GM19043 (cell line): ENCODE measurements at regions not wholly inside any gene's neighbourhood (a gene's known extent, or its start where the extent isn't known, plus 50 kb on each side); places are given as distances from the start of the nearest gene placed in this dataset.
"Not testable (repeated sequence)": the region's sequence is repeated elsewhere in the genome, so short reads cannot be mapped to it uniquely, and the experiment has no call there.

Source experiments
- ATAC-seq: cut with Tn5 transposase; IDR thresholded peaks from one replicate; pipeline ENCODE4 v1.9.1; 2021; ENCODE audit warnings: low read depth; ENCODE audit not compliant: unreplicated experiment

DNA sequence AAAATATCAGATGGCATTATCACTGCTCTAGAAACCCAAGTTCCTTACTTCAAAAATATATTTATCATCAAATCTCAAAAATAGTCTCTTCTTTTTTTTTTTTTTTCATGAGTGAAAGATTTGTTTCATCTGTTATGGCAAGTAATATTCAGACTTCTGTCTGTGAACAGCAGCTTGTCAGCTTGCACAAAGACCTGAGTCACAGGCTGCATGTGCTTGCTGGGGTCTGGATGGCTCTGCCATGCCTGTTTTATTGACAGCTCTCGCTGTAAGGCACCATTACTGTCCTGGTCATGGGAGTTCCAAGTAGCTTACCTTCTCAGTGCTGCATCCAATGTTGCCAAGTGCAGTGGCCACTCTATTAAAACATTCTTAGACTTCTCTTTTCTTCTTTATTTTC is 456.4 kb downstream of the GADD45G start:
- no peak for ATAC-seq

DNA sequence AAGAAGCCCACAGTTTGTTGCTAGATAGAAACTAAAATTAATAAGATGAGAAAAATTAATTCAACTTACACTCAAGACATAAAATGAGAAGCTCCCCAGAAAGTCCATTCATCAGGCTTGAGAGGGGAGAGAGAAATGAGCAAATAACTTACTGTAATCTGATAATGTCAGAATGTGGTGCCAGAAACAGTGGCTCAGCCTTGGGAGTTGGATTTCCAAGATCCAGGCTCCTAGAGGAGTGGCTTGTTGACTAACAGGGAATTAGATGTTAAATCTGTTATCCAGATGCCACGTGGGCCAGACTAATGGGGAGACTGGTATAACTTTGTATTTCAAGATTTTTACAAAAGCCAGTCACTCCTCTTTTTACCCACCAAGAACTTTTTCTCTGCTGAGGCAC is 458.2 kb downstream of the GADD45G start:
- no peak for ATAC-seq

DNA sequence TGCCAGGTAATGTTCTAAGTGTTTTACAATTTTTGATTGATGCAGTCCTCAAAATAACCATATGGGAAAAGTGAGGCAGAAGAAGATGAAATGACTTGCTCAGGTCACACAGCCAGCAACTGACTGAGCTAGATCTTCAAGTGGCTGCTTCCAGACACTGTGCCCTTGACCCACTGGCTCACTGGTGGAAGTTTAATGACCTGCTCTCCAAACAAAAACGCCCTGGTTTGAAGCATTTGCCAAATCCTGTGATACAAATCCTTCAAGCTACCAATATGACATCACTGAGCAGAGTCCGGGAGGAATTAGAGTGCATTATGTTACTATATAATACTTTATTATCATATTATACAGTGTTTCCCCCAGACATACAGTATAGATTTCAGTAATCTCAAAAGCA is 459.4 kb downstream of the GADD45G start:
- ATAC-seq, result no peak

DNA sequence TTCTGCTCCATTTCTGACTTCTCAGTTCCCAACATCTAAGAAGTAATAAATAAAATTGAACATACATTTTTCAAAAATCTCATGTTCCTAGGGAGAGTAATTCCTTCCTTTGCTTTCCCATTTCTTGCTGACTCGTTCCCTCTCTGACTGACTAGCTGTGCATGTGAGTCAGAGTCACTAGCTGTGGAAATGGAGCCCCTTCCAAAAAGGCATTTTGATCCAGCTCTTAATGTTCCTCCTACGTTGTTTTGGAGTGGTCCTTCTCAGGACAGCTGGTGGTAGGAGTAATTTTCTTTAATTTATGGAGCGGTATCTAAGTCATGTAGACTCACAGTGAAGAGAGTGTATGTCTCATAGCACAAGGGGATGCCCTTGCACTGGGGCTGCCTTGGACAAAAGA is 460.2 kb downstream of the GADD45G start:
- ATAC-seq, result no peak

GRCh38 chr9:90065851-90066250 is 461.0 kb downstream of the GADD45G start:
- ATAC-seq, result no peak

DNA sequence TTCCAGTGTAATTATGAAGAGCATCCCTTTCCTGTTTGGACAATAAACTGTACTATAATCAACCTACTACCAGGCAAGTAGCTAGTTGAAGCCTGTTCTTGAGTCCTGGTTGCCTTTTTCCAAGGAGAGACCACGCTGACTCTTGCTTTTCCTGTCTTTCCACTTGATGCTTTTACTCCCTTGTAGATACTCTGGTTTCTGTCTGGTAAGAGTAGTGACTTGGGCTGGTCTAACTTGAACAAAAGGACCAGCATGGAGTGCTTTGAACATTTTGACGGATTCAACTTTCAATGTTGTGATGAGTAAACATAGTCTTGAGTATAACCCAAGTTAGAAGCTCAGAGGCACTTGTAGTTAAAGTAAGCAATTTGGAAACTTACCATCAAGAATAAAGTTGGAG is 464.3 kb downstream of the GADD45G start:
- ATAC-seq, result no peak

- no peak for ATAC-seq
These were observed 465.2 kb downstream of the GADD45G start for GRCh38 chr9:90070056-90070455.

DNA sequence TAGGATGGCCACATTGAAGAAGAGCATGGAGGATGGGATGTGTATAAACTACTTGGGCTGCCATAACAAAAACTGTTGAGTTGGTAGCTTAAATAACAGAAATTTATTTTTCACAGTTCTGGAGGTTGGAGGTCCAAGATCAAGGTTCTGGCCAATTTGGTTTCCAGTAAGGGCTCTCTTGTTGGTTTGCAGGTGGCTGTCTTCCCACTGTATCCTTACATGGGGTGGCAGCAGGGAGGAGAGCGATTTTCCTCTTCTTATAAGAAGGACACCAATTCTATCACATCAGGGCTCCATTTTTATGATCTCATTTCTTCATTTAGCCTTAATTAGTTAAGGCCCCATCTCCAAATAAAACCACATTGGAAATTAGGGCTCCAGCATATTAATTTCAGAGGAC is 465.7 kb downstream of the GADD45G start:
- ATAC-seq, result no peak

GRCh38 chr9:90070931-90071660 is 466.3 kb downstream of the GADD45G start:
- ATAC-seq, result no peak

GRCh38 chr9:90073186-90073945 is 468.6 kb downstream of the GADD45G start:
- no peak for ATAC-seq

DNA sequence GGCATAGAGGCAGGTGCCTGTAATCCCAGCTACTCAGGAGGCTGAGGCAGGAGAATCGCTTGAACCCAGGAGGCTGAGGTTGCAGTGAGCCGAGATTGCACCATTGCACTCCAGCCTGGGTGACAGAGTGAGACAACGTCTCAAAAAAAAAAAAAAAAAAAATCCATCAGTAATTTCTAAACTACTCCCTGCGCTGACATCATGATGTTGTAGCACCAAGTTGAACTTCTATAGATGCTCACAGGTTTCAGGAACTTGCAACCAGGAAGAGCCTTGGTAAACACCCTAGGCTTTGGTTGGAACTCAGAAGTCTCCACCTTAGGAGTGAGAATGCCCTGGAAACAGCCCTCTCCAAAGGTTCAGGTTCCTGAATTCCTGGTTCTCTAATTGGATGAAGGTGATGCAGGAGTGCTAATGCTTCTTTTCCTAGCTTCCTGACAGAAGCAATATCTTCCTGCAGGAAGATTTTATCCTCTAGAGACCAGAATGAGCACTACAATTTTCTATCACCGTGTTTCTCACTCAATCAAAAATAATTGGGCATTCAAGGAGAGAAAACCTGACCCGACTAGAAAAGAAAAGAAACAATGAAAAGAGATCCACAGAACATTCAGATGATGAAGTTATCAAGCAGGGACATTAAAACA is 469.6 kb downstream of the GADD45G start:
- no peak for ATAC-seq

DNA sequence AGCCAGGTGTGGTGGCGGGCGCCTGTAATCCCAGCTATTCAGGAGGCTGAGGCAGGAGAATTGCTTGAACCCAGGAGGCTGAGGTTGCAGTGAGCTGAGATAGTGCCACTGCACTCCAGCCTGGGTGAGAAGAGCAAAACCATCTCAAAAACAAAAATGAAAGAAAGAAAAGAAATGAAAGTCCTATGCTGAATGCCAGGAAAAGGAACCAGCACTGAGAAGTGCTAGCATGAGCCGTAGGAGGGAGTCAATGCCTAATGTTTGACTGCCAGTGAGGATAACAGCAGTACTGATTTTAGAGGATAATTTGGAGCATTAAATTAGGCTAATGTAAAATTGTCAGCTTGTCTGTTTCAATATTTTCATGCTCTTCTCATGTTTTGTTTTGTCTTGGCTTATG is 472.8 kb downstream of the GADD45G start:
- not testable (repeated sequence) for ATAC-seq

DNA sequence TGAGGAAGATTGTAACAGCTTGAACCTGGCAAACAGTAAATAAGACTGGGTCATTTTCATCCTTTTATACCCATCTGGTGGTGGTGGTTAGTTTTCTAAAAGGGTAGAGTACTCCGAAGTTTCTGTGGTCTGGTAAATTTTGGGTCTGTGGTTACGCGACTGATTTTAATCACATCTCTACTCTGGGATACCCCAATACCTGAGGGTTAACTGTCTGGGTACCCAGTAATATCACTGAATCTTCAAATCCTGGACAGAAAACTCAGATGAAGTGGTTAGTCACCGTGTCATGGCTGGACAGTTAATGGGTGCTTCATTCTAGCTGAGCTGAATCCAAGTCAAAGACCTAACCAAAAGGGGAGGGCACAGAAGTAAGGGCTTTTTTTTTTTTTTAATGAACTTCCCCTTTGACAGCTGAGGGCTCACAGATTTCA is 474.2 kb downstream of the GADD45G start:
- ATAC-seq, result no peak

DNA sequence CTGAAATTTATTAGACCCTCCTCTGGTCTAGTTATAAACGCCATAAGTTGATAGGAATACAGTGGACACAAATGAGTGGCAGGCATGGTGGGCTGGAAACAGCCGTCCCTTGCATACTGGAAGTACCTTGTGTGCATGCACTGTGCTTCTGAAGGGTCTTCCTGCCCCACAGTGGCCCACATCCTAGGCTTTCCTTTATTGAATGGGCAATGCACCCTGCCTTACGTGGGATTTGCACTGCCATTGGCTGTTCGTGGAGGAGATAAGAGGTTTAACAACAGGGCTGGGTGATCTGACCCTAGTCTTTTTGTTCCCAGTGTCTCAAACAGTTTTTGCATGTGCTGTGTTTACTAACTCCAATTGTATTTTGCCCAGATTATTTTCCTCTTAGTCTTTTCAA is 480.8 kb downstream of the GADD45G start:
- ATAC-seq, result no peak

DNA sequence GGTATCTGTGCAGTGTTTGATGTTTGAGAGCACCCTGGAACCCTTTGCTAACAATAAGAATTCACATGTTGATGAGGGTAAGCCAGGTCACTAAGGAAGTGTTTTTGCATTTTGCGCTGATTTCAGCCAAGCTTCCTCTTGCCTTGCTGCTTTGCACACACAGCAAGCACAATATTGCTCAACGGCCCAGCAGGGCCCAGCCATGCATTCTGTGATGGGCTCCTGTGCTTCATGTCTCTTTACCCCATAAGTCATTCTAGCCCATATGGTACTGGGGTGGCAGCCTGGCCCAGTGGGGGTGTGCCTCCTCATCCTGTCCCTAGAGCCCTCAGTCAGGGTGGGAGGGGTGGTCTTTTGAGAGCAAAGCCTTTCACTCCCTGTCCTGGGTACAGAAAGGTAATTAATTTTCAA is 481.3 kb downstream of the GADD45G start:
- ATAC-seq, result no peak

- no peak for ATAC-seq
These were observed 483.6 kb downstream of the GADD45G start for GRCh38 chr9:90088434-90088833.

DNA sequence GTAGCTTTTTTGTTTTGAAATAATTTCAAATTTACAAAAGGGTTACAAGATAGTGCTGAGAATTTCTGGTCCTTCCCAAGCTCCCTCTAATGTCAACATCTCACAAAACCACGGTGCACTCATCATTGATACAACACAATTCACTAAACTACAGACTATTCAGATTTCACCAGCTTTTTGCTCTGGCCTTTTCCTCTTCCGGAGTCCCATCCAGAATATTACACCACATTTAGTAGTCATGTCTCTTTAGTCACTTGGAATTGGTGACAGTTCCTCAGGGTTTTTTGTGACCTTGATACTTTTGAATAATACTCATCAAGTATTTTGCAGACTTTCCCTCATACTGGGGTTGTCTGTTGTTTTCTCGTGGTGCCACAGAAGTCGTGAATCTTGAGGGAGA is 484.0 kb downstream of the GADD45G start:
- no peak for ATAC-seq

- no peak for ATAC-seq
These were observed 486.2 kb downstream of the GADD45G start for GRCh38 chr9:90090997-90091396.

- no peak for ATAC-seq
These were observed 487.7 kb downstream of the GADD45G start for GRCh38 chr9:90092508-90092907.

- no peak for ATAC-seq
These were observed 490.9 kb downstream of the GADD45G start for GRCh38 chr9:90095682-90096081.

DNA sequence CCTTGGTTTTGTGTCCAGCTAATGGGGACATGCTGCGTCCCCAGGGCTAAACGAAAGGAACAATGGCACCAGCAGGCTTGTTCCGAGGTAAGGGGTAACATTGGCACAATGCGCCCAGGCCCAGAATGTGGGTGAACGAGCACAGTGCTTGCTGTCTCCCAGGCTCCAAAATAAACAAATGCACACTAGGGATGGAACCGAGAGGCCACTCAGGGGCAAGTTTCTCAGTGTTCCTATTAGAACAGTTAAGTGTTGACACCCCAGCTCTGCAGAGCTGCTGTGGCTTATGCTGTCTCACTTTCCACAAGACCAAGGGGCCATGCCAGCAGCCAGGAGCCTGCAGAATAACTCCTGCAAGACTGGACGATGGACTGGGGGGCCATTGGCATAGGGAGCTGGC is 492.4 kb downstream of the GADD45G start:
- no peak for ATAC-seq

- ATAC-seq, result no peak
These were observed 493.6 kb downstream of the GADD45G start for GRCh38 chr9:90098408-90098807.
